ENCODE measurements at regions not wholly inside any gene's neighbourhood (a gene's known extent, or its start where the extent isn't known, plus 50 kb on each side); places are given as distances from the start of the nearest gene placed in this dataset.
A peak's percentile ranks its signal among the peaks of the same experiment; 100 is the strongest.

DNA sequence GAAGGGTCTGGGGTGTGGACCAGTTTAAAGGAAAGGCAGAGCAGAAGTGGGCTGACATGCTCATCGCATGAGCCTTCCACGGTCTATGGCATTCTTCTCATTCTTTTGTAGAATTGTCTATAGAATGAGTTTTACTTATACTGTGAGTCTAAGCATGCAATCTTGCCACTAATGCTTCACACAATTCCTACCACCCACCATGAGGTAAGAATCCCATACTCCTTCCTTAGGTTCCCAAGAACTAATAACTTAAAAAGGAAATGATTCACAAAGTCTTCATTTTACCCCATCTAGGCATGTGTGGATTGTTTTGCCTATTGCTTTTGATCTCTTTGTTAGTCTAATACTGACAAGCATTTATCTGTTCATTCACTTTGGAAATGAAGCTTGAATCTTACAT is 195.2 kb downstream of the LY86 start:
- H3K4me3 ChIP-seq (ENCODE audit: low read depth, low read length): no peak overlapping the region
- Mint-ChIP-seq H3K4me1 (no peaks in the 10 kb centered on the region), H3K27ac (no peak overlapping the region), H3K9me3 (peaks cover 0 to 1% (median 0%) of the 10 kb centered on the region in 7 donors), H3K4me3 (no peak overlapping the region), H3K27me3 (peaks cover 4% of the 10 kb centered on the region), H3K36me3 (no peaks in the 10 kb centered on the region)
- no peaks in the 10 kb centered on the region for H3K27me3 ChIP-seq (ENCODE audit: control insufficient read depth, insufficient read depth, low read length)
- no peak for DNase-seq
- ATAC-seq (ENCODE audit: low read depth in 2 of 2): no peak
- no peaks in the 10 kb centered on the region for H3K36me3 ChIP-seq (ENCODE audit: control insufficient read depth, insufficient read depth, low read length)
- H3K4me1 ChIP-seq (ENCODE audit: control insufficient read depth, insufficient read depth, low read length, poor library complexity, severe bottlenecking): no peaks in the 10 kb centered on the region
- H3K27ac ChIP-seq (ENCODE audit: insufficient read depth, low read length, poor library complexity, severe bottlenecking): no peak overlapping the region
- no peaks in the 10 kb centered on the region for H3K9me3 ChIP-seq (ENCODE audit: control insufficient read depth in 2 of 2, low read length in 2 of 2)

DNA sequence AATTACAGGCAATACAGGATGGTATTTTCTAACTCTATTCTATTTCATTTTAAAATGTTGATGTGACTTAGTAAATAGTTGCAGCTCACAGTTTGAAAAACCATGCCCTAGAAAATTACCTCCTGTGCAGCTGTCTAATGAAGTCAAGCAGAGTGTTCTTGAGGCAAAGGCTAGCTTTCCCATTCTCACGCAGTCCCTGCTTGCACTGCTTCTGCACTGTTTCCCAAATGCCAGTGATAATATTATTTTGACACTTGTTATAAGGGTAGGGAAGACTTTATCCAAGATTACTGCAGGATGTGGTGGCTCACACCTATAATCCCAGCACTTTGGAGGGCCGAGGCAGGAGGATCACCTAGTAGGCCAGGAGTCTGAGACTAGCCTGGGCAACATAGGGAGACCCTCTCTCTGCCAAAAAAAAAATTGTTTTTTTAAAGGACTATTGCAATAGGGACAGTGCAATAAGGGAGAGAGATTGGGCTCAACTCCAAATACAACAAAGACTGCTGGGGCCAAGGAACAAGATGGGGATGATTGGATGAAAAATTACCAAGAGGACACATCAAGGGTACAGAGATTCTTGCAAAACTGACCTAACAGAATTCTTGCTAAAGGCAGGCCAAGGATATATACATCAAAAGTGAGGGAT is 196.1 kb downstream of the LY86 start:
- Mint-ChIP-seq H3K27me3 (peaks cover 4% of the 10 kb centered on the region), H3K27ac (peak overlapping the region in 1 of 3 donors; percentile 11), H3K4me1 (no peaks in the 10 kb centered on the region), H3K9me3 (peaks cover 0 to 1% (median 0%) of the 10 kb centered on the region in 7 donors), H3K4me3 (no peak overlapping the region), H3K36me3 (no peaks in the 10 kb centered on the region)
- H3K4me1 ChIP-seq (ENCODE audit: control insufficient read depth, insufficient read depth, low read length, poor library complexity, severe bottlenecking): no peaks in the 10 kb centered on the region
- H3K27me3 ChIP-seq (ENCODE audit: control insufficient read depth, insufficient read depth, low read length): no peaks in the 10 kb centered on the region
- no peak for DNase-seq
- H3K4me3 ChIP-seq (ENCODE audit: low read depth, low read length): no peak overlapping the region
- no peaks in the 10 kb centered on the region for H3K36me3 ChIP-seq (ENCODE audit: control insufficient read depth, insufficient read depth, low read length)
- no peaks in the 10 kb centered on the region for H3K9me3 ChIP-seq (ENCODE audit: control insufficient read depth in 2 of 2, low read length in 2 of 2)
- H3K27ac ChIP-seq (ENCODE audit: insufficient read depth, low read length, poor library complexity, severe bottlenecking): no peak overlapping the region
- ATAC-seq (ENCODE audit: low read depth in 2 of 2): no peak

DNA sequence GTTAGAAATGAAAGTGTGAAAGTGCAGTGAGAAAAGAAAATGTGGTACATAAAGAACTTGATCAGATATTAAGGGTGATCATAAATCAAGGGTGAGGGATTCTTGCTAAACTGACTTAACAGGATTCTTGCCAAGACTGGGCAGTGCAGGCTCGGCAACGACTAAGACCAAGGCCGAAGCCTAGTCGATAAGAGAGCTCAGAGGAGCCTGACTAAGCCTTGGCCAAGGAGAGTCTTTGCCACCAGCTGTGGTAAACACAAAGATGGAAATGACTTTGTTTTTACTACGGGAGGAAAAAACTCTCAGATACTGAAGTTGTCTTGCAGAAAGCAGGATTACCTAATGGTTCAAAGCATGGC is 196.6 kb downstream of the LY86 start:
- DNase-seq: no peak
- Mint-ChIP-seq H3K27me3 (no peaks in the 10 kb centered on the region), H3K4me3 (no peak overlapping the region), H3K9me3 (peaks cover 0 to 1% (median 0%) of the 10 kb centered on the region in 7 donors), H3K36me3 (no peaks in the 10 kb centered on the region), H3K4me1 (no peaks in the 10 kb centered on the region), H3K27ac (peak overlapping the region in 1 of 3 donors; percentile 11)
- Histone ChIP-seq H3K27me3 (ENCODE audit: control insufficient read depth, insufficient read depth, low read length) (no peaks in the 10 kb centered on the region), H3K27ac (ENCODE audit: insufficient read depth, low read length, poor library complexity, severe bottlenecking) (no peak overlapping the region), H3K4me3 (ENCODE audit: low read depth, low read length) (no peak overlapping the region), H3K36me3 (ENCODE audit: control insufficient read depth, insufficient read depth, low read length) (no peaks in the 10 kb centered on the region), H3K9me3 (ENCODE audit: control insufficient read depth in 2 of 2, low read length in 2 of 2) (no peaks in the 10 kb centered on the region), H3K4me1 (ENCODE audit: control insufficient read depth, insufficient read depth, low read length, poor library complexity, severe bottlenecking) (no peaks in the 10 kb centered on the region)
- no peak for ATAC-seq (ENCODE audit: low read depth in 2 of 2)

DNA sequence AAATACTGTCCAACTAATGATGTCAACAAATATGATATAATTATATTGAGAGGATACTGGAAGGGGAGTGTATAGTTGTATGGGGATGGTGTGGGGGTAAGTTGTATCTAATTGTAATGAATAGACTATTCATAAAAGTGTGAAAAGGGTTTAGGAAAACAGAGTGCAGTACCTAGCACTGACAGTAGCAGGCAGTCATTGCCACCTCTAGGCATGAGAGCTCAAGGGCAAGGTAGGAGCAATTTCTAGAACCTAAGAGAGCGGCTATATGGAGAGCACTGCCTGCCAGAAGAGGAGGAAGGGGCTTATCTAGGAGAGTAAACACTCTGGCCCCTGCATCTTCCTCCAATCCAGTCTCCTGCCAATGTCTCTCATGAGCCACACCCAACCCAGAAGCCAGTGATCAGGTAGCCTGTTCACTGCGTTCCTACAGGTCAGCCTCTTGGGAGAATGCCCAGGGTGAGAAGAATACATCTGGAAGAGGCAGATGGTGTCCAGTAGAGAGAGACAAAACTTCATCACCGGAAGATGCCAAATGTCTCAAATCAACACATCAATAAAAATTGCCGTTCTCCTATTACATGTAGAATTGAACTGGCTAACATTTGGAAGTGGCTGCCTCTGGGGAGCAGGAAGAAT is 200.0 kb downstream of the LY86 start:
- no peaks in the 10 kb centered on the region for H3K27me3 Mint-ChIP-seq
- no peaks in the 10 kb centered on the region for H3K27me3 ChIP-seq (ENCODE audit: control insufficient read depth, insufficient read depth, low read length)
- peaks cover 0 to 1% (median 0%) of the 10 kb centered on the region in 7 donors for H3K9me3 Mint-ChIP-seq
- H3K4me1 Mint-ChIP-seq: peaks cover 0 to 2% (median under 1%) of the 10 kb centered on the region in 4 donors
- H3K9me3 ChIP-seq (ENCODE audit: control insufficient read depth in 2 of 2, low read length in 2 of 2): no peaks in the 10 kb centered on the region
- H3K27ac ChIP-seq (ENCODE audit: insufficient read depth, low read length, poor library complexity, severe bottlenecking): no peak overlapping the region
- H3K36me3 ChIP-seq (ENCODE audit: control insufficient read depth, insufficient read depth, low read length): no peaks in the 10 kb centered on the region
- H3K27ac Mint-ChIP-seq: no peak overlapping the region
- H3K4me3 Mint-ChIP-seq: peak overlapping the region in 1 of 4 donors; percentile 34
- DNase-seq: peak in 1 of 3 donors; percentile 35
- no peak for ATAC-seq (ENCODE audit: low read depth in 2 of 2)
- H3K4me3 ChIP-seq (ENCODE audit: low read depth, low read length): no peak overlapping the region
- no peaks in the 10 kb centered on the region for H3K4me1 ChIP-seq (ENCODE audit: control insufficient read depth, insufficient read depth, low read length, poor library complexity, severe bottlenecking)
- no peaks in the 10 kb centered on the region for H3K36me3 Mint-ChIP-seq

DNA sequence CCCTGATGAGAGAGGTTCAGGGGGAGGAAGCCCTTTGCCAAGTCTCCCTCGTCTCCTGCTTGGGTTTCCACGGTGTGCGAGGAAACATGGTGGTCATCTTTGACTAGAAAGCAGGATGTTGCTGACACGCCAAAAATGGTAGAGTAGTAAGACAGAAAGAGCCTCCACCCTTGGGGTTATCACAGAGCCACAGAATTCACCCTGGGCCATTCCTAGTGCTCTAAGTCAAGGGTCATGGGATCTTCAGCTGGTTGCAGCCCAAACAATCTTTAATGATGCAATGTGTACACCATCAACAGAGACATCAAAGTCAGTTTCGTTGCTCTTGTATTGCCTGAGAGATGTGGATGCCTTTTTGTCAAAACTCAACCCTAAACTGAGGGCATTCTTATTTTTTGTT is 201.9 kb downstream of the LY86 start:
- Histone ChIP-seq H3K4me1 (ENCODE audit: control insufficient read depth, insufficient read depth, low read length, poor library complexity, severe bottlenecking) (no peaks in the 10 kb centered on the region), H3K27ac (ENCODE audit: insufficient read depth, low read length, poor library complexity, severe bottlenecking) (no peak overlapping the region), H3K27me3 (ENCODE audit: control insufficient read depth, insufficient read depth, low read length) (no peaks in the 10 kb centered on the region), H3K9me3 (ENCODE audit: control insufficient read depth in 2 of 2, low read length in 2 of 2) (no peaks in the 10 kb centered on the region), H3K4me3 (ENCODE audit: low read depth, low read length) (no peak overlapping the region), H3K36me3 (ENCODE audit: control insufficient read depth, insufficient read depth, low read length) (no peaks in the 10 kb centered on the region)
- Mint-ChIP-seq H3K4me3 (no peak overlapping the region), H3K36me3 (no peaks in the 10 kb centered on the region), H3K27ac (no peak overlapping the region), H3K4me1 (peaks cover 0 to 8% (median 2%) of the 10 kb centered on the region in 4 donors), H3K27me3 (no peaks in the 10 kb centered on the region), H3K9me3 (peaks cover 0 to 1% (median 0%) of the 10 kb centered on the region in 7 donors)
- DNase-seq: no peak
- no peak for ATAC-seq (ENCODE audit: low read depth in 2 of 2)

DNA sequence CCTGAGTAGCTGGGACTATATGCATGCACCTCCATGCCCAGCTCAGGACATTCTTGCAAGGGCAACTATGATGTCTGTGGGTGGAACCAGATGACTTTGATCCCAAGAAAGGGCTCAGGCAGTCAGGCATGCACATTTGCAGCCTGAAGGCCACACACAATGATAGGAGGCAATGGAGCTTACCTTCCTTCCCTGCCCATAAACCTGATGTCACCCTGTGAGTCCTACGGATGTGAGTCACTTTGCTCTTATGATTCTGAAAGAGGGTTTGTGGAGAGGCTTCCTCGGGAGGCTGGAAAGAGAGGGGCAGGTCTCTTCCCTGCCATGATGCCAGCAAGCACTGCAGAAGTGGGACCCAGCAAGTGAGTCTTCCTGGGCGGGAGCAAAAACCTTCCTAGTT is 202.4 kb downstream of the LY86 start:
- Mint-ChIP-seq H3K4me3 (no peak overlapping the region), H3K9me3 (peaks cover 0 to 1% (median 0%) of the 10 kb centered on the region in 7 donors), H3K36me3 (no peaks in the 10 kb centered on the region), H3K27me3 (no peaks in the 10 kb centered on the region), H3K27ac (no peak overlapping the region), H3K4me1 (peaks cover 0 to 8% (median 2%) of the 10 kb centered on the region in 4 donors)
- no peaks in the 10 kb centered on the region for H3K36me3 ChIP-seq (ENCODE audit: control insufficient read depth, insufficient read depth, low read length)
- no peaks in the 10 kb centered on the region for H3K4me1 ChIP-seq (ENCODE audit: control insufficient read depth, insufficient read depth, low read length, poor library complexity, severe bottlenecking)
- H3K27me3 ChIP-seq (ENCODE audit: control insufficient read depth, insufficient read depth, low read length): no peaks in the 10 kb centered on the region
- ATAC-seq (ENCODE audit: low read depth in 2 of 2) (no peak), DNase-seq (no peak)
- H3K4me3 ChIP-seq (ENCODE audit: low read depth, low read length): no peak overlapping the region
- H3K27ac ChIP-seq (ENCODE audit: insufficient read depth, low read length, poor library complexity, severe bottlenecking): no peak overlapping the region
- no peaks in the 10 kb centered on the region for H3K9me3 ChIP-seq (ENCODE audit: control insufficient read depth in 2 of 2, low read length in 2 of 2)

DNA sequence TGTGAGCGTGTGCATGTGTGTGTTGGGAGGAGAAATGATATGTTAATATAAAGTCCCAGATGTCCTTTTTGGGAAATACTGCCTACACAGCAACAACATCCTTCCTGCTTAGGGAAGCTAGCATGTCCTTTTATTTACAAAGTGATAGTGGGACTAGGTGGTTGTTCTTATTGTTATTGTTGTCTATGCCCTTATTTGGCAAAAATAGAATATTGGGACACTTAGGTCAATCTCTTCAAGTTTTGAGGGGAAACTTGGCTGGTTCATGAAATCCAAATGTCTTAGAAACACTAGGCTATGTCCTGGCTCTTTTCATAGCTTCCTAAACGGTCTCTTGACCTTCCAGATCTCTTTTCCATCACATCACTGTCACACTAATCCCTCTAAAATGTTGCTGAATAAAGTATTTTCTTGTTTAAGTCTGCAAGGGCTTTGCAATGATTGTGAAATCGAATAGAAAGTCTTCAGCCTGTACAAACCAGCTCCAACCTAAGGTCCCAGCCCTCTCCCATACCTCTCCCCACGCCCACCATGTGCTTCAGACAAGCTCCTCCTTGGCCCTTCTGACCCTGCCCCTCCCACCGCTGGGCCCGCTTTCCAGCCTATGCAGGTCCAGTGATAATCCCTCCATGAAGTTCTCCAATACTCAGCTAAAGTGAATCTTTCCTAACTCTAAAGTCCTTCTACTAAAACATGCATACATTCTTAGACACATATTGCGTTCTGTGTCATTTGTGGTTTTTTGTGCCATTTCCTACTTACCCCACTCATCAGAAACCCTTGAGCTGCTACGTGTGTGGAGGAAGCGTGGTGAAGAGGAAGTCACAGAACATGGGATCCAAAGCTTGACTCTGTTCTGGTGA is 205.1 kb downstream of the LY86 start:
- Mint-ChIP-seq H3K27me3 (no peaks in the 10 kb centered on the region), H3K9me3 (no peaks in the 10 kb centered on the region), H3K27ac (peak overlapping the region in 1 of 3 donors; percentile 35), H3K36me3 (no peaks in the 10 kb centered on the region), H3K4me1 (peaks cover 0 to 11% (median 6%) of the 10 kb centered on the region in 4 donors), H3K4me3 (no peak overlapping the region)
- no peak overlapping the region for H3K27ac ChIP-seq (ENCODE audit: insufficient read depth, low read length, poor library complexity, severe bottlenecking)
- no peaks in the 10 kb centered on the region for H3K4me1 ChIP-seq (ENCODE audit: control insufficient read depth, insufficient read depth, low read length, poor library complexity, severe bottlenecking)
- H3K4me3 ChIP-seq (ENCODE audit: low read depth, low read length): no peak overlapping the region
- DNase-seq (peak in 1 of 3 donors; percentile 28), ATAC-seq (ENCODE audit: low read depth in 2 of 2) (no peak)
- no peaks in the 10 kb centered on the region for H3K27me3 ChIP-seq (ENCODE audit: control insufficient read depth, insufficient read depth, low read length)
- H3K9me3 ChIP-seq (ENCODE audit: control insufficient read depth in 2 of 2, low read length in 2 of 2): no peaks in the 10 kb centered on the region
- H3K36me3 ChIP-seq (ENCODE audit: control insufficient read depth, insufficient read depth, low read length): no peaks in the 10 kb centered on the region

Measured in CD4-positive, CD25-positive, alpha-beta regulatory T cell (primary cell).